GM12873 (cell line): ENCODE measurements at regions not wholly inside any gene's neighbourhood (a gene's known extent, or its start where the extent isn't known, plus 50 kb on each side); places are given as distances from the start of the nearest gene placed in this dataset.

Source experiments
- TF ChIP-seq, protein P1 (sequence below): IDR thresholded peaks from 2 replicates; pipeline ENCODE4 v1.5.1; 2012; ENCODE audit warnings: low read depth, mild to moderate bottlenecking, moderate library complexity, low read length, control low read depth; ENCODE audit not compliant: insufficient read depth; ENCODE audit errors: missing control alignments

- TF ChIP-seq, protein P1, sequence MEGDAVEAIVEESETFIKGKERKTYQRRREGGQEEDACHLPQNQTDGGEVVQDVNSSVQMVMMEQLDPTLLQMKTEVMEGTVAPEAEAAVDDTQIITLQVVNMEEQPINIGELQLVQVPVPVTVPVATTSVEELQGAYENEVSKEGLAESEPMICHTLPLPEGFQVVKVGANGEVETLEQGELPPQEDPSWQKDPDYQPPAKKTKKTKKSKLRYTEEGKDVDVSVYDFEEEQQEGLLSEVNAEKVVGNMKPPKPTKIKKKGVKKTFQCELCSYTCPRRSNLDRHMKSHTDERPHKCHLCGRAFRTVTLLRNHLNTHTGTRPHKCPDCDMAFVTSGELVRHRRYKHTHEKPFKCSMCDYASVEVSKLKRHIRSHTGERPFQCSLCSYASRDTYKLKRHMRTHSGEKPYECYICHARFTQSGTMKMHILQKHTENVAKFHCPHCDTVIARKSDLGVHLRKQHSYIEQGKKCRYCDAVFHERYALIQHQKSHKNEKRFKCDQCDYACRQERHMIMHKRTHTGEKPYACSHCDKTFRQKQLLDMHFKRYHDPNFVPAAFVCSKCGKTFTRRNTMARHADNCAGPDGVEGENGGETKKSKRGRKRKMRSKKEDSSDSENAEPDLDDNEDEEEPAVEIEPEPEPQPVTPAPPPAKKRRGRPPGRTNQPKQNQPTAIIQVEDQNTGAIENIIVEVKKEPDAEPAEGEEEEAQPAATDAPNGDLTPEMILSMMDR, result no peak
Measured at GRCh38 chr17:73731733-73732132, 87.5 kb upstream of the SDK2 start.

- TF ChIP-seq, protein P1, result no peak
Measured at GRCh38 chr17:73733517-73733916, 89.3 kb upstream of the SDK2 start.

DNA sequence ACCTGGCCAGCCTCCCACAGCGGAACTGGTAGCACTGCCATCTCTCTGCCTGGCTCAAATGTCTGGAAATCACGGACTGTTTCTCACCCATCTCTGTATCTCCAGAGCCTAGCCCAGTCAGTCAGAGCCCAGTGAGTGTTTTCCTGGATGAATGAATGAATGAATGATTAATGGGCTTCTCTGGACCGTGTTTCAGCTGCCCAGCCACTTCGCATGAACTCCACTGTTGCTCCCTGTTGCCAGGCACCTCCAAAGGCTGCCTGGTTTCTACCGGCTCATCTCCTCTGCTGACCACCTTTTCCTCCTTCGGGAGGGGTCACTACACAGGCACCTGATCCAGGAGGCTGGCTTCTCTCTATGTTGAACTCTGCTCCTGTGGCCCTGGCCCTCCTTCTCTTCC lies 91.0 kb upstream of the SDK2 start:
- TF ChIP-seq, protein P1, result no peak

DNA sequence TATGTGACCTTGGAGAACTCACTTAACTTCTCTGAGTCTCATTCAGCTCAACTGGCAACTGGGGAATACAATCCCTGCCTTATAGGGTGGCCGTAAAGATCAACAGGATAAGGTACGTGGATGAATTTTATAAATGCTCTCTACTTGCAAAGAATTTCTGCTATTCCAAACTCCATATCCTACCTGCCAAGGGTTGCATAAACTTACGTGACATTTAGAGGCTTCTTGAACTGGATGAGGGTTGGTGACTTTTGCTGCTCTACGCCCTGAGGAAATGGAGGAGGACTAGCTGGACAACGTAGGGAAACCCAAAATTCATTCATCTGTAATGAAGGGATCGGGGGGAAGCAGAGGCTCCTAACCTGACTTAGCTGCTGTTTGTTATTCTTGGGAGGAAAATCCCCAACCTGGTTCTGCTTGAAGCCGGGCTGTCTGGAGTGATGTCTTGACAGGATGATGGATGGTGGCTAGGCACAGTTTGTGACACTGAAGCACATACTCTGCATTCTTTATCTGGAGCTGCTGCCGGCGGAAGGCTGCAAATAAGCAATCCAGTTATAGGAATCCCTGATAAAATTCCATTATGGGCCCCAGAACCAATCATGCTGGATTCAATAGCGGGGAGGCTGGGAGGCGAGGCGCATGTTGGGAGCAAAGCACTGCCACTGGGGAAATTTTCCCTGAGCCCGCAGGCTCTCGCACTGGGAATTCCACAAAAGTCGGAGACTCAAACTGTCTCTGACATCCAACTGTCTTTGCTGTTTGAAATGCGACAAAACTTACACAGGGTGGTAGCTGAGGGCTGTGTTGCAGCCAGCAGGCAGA lies 94.7 kb upstream of the SDK2 start:
- TF ChIP-seq, protein P1, result no peak

- TF ChIP-seq, protein P1, result no peak
Measured at GRCh38 chr17:73740370-73740769, 96.1 kb upstream of the SDK2 start.

GRCh38 chr17:73742948-73743381 lies 98.7 kb upstream of the SDK2 start:
- TF ChIP-seq, protein P1, result no peak

- TF ChIP-seq, protein P1, result no peak
Measured at GRCh38 chr17:73743518-73744201, 99.4 kb upstream of the SDK2 start.
